ENCODE measurements at regions not wholly inside any gene's neighbourhood (a gene's known extent, or its start where the extent isn't known, plus 50 kb on each side); places are given as distances from the start of the nearest gene placed in this dataset.

DNA sequence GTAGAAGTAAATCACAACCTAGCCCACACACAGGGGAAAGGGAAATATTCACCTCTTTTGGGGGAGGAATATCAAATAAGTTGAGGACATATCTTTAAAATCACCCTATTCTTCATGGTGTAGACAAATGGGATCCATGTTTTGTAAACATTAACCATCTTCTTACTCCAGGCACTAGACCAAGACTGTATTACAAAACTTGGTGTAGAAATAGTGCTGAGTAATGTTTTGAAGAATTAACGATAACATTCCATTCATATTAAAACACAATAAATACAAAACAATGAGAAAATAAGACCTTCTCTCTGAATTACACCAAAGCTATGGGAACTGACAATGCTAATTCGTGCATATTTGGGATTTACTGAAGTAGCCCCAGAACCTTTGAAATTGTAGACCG, 633.6 kb downstream of the BCL11B start:
- Histone ChIP-seq H3K9me3 (no peaks in the 10 kb centered on the region), H3K4me1 (replicated peaks) (no peaks in the 10 kb centered on the region), H3K27ac (no peak overlapping the region), H3K4me3 (no peak overlapping the region), H3K36me3 (no peaks in the 10 kb centered on the region), H3K27me3 (replicated peaks; ENCODE audit: insufficient read depth) (no peaks in the 10 kb centered on the region)
- WGBS, result 93% methylated on average over 3 of the region's 3 CpGs
- intact Hi-C loops (cut with DNase I), result no loop called here
- no peak for TF ChIP-seq POLR2A (IDR thresholded peaks at IDR 0.05)
- TF ChIP-seq, protein P1, sequence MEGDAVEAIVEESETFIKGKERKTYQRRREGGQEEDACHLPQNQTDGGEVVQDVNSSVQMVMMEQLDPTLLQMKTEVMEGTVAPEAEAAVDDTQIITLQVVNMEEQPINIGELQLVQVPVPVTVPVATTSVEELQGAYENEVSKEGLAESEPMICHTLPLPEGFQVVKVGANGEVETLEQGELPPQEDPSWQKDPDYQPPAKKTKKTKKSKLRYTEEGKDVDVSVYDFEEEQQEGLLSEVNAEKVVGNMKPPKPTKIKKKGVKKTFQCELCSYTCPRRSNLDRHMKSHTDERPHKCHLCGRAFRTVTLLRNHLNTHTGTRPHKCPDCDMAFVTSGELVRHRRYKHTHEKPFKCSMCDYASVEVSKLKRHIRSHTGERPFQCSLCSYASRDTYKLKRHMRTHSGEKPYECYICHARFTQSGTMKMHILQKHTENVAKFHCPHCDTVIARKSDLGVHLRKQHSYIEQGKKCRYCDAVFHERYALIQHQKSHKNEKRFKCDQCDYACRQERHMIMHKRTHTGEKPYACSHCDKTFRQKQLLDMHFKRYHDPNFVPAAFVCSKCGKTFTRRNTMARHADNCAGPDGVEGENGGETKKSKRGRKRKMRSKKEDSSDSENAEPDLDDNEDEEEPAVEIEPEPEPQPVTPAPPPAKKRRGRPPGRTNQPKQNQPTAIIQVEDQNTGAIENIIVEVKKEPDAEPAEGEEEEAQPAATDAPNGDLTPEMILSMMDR (IDR thresholded peaks at IDR 0.05), result no peak
- no peak for DNase-seq (ENCODE audit: low spot score)

DNA sequence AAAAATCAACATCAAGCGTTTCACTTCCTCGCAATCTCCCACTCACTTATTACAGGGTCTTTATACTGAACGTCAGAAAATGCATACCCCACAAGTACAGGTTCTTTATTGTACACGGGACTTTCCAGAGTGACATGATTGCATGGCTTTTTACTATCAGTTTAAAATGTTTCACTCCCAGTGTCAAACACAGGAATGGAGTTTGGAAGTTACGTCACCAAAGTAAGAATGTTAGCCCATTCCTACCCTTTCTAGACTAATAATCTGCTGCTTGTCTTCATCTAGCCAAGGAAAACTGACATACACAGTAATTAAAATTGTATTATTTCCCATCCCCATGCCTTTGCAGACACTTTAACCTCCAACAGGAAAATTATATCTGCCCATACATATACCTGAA, 624.2 kb downstream of the BCL11B start:
- TF ChIP-seq POLR2A (IDR thresholded peaks at IDR 0.05) (no peak), POLR2AphosphoS5 (IDR thresholded peaks at IDR 0.05) (no peak)
- TF ChIP-seq, protein P1 (IDR thresholded peaks at IDR 0.05), result no peak

DNA sequence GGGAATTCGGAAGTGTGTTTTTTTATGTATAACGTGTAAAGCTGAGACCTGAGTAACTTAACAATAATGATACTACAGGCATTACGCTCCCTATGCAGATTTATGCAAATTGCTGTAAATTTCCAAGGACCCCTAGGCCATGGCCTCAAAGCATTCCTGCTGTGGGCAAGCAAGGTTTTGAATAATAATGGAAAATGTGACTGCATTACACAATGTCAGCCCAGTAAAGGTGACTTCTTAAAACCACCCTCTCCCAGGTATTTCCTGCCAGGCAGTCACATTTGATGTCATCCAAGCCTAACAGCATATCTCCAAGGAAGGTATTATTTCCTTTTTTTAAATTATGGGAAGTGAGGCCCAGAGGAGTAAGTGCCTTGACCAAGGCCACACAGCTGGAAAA, 621.0 kb downstream of the BCL11B start:
- Histone ChIP-seq H3K4me1 (replicated peaks) (no peaks in the 10 kb centered on the region), H3K9me3 (no peaks in the 10 kb centered on the region), H3K36me3 (no peaks in the 10 kb centered on the region), H3K27ac (no peak overlapping the region), H3K27me3 (replicated peaks; ENCODE audit: insufficient read depth) (no peaks in the 10 kb centered on the region), H3K4me3 (no peak overlapping the region)
- TF ChIP-seq POLR2AphosphoS5 (IDR thresholded peaks at IDR 0.05) (no peak), POLR2A (IDR thresholded peaks at IDR 0.05) (no peak)
- TF ChIP-seq, protein P1 (IDR thresholded peaks at IDR 0.05), result no peak
- WGBS, result 68% methylated on average over 3 of the region's 3 CpGs
- intact Hi-C loops (cut with DNase I), result no loop called here
- no peak for DNase-seq (ENCODE audit: low spot score)

More for the DNA sequence above, 624.2 kb downstream of the BCL11B start:
- intact Hi-C loops (cut with DNase I), result no loop called here
- no peaks in the 10 kb centered on the region for H3K27me3 ChIP-seq (replicated peaks; ENCODE audit: insufficient read depth)
- no peak overlapping the region for H3K4me3 ChIP-seq
- no peak overlapping the region for H3K27ac ChIP-seq
- H3K4me1 ChIP-seq (replicated peaks), result no peaks in the 10 kb centered on the region
- DNase-seq (ENCODE audit: low spot score), result no peak
- H3K9me3 ChIP-seq, result no peaks in the 10 kb centered on the region
- WGBS, result 58% methylated on average over 5 of the region's 5 CpGs
- no peaks in the 10 kb centered on the region for H3K36me3 ChIP-seq

DNA sequence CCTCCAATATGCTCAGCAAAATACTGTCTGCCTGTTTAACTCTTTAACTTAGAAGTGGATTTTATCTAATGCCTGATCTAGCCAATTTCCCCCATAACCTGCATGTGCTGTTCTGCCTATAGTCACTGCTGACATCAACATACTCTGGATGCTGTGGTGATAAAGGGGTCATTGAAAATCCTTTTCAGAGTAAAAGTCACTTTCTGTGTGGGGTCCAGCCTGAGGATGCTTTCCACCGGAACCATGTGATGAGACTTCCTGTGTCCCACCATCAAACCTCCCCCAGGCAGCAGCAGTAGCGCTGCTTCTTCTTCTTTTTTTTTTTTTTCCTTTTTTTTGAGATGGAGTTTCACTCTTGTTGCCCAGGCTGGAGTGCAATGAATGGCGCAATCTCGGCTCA, 607.0 kb downstream of the BCL11B start:
- Histone ChIP-seq H3K36me3 (no peaks in the 10 kb centered on the region), H3K9me3 (no peaks in the 10 kb centered on the region), H3K27me3 (replicated peaks; ENCODE audit: insufficient read depth) (no peaks in the 10 kb centered on the region), H3K4me3 (no peak overlapping the region), H3K27ac (no peak overlapping the region), H3K4me1 (replicated peaks) (no peaks in the 10 kb centered on the region)
- TF ChIP-seq POLR2AphosphoS5 (IDR thresholded peaks at IDR 0.05) (no peak), POLR2A (IDR thresholded peaks at IDR 0.05) (no peak)
- TF ChIP-seq, protein P1 (IDR thresholded peaks at IDR 0.05), result no peak
- DNase-seq (ENCODE audit: low spot score), result no peak
- 49% methylated on average over 4 of the region's 4 CpGs for WGBS
- intact Hi-C loops (cut with DNase I), result no loop called here

DNA sequence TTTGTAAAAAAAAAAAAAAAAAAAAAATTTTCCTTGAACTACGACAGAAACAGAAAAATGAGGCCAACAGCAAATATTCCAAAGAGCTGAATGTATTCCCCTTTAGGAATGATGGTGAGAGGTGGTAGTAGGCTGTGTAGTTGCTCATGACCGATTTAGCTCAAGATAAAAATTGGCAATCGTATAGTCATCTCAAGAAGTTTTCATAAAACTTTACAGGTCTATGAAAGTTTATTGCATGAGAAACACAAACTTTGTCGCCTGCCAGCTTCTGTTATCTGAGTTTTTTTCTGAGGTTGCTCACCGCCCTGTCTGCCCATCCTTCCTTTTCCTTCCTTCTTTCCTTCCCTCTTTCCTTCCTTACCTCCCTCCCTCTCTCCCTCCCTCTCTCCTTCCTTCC, 605.5 kb downstream of the BCL11B start:
- Histone ChIP-seq H3K36me3 (no peaks in the 10 kb centered on the region), H3K4me3 (no peak overlapping the region), H3K27me3 (replicated peaks; ENCODE audit: insufficient read depth) (no peaks in the 10 kb centered on the region), H3K4me1 (replicated peaks) (no peaks in the 10 kb centered on the region), H3K9me3 (no peaks in the 10 kb centered on the region), H3K27ac (no peak overlapping the region)
- WGBS, result 13% methylated on average over 5 of the region's 5 CpGs
- TF ChIP-seq POLR2A (IDR thresholded peaks at IDR 0.05) (no peak), POLR2AphosphoS5 (IDR thresholded peaks at IDR 0.05) (peak; percentile 78)
- TF ChIP-seq, protein P1 (IDR thresholded peaks at IDR 0.05), result no peak
- peak; percentile 32 for DNase-seq (ENCODE audit: low spot score)
- intact Hi-C loops (cut with DNase I), result no loop called here

Data from prostate gland (tissue), 2 donors.